ENCODE measurements at regions not wholly inside any gene's neighbourhood (a gene's known extent, or its start where the extent isn't known, plus 50 kb on each side); places are given as distances from the start of the nearest gene placed in this dataset.

DNA sequence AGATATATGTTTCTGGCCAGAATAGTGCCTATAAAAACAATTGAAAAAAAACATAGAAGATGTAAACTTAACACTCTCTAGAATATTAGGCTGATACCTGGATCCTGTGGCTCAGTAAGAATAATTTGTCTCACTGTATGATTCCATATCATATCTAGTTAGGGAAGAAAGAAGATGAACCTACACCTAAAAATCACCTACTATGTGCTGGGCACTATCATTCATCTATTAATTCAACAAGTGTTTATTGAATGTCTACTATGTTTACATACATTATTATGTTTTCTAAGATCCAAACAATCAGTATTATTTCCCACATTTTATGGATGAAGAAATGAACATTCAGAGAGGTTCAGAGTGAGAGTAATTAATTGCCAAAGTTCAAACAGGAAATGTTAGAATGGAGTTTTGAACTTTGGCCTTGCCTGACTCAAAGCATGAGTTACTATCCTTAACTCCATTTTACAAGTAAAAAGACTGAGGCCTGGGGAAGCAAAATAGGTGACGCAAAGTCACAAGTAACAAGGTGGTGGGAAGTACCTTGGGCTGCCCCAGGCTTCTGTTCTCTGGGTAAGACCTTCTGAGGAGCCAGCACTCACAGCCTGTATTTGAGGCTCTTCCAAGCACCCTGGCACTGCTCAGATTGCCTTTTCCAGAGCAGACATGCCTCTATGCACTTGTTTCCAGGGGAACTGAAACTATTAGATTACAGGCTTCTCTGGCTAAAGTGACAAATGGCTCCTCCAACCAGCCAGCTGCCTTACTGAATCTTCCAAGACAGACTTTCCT lies 111.1 kb upstream of the ACSL4 start:
- DNase-seq = no peak

DNA sequence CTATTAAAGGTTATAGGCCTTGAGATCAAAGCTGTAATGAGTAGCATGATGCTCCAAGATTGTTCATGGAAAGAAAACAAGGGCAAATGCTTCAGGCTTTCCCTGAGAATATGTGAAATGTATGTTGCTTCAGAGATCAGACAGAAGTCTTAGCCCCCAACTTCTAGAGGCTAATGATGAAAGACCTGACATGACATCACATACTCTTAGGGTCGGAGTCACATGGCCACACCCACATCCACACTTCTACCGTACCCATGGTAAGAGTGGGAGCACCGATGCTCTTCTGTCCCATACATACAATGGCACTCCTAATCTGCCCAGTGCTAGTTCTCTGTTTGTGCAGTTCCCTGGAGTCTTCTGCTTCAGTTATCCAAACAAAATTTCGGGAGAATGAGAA lies 111.9 kb upstream of the ACSL4 start:
- no peak for DNase-seq

DNA sequence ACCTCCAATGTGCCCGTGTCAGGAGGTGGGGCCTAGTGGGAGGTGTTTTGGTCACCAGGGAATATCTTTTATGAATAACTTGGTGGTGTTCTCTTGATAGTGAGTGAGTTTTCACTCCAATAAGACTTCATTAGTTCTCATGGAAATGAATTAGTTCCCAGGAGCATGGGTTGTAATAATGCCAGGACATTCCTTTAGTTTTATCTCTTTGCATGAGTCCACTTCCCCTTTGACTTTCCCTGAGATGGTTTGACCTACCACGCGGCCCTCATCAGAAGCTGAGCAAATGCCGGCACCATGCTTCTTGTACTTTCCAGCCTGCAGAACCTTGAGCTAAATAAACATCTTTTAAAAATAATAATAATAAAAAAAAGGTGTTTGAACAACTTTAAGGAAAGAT lies 112.9 kb upstream of the ACSL4 start:
- no peak for DNase-seq

DNA sequence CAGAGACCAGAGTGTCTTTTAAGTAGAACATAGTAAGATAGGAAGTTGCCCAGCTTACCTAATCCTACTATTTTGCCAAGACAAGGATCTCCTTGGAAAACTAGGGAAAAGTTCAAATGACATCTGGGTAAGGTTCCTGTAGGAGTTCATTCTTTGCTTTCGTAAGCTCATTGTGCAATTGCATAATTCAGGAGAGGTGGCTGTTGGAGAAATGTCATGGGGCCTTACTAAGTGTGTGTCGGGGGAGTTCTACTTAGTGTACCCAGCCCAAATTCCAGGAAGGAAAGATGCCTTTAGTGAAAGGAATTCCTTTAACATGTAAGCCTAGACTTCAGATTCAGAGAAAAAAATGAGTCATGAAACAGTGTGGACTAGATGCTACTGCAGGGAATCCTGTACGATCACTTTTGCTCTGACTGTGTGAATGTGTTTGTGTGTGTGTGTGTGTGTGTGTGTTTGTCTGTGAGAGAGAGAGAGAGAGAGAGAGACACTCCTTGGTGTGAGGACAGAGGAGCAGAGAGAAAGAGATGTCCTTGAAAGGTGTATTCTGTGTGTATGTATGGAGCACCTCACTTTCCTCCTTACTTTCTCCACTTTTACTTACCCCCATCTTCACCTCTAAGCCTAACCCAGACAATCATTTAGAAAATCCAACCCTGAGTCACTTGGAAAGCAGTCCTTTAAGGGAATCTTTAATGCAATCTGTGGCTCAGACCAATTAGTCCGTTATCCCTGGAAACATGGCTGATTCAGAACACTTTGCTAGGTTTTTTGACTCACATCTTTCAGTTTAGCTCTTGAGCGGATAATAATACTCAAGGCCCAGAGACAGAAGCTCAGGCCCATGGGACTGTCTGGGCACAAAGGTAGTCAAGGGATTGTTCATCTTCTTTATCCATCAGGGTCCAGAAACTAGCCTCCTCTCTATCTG lies 114.5 kb upstream of the ACSL4 start:
- no peak for DNase-seq

DNA sequence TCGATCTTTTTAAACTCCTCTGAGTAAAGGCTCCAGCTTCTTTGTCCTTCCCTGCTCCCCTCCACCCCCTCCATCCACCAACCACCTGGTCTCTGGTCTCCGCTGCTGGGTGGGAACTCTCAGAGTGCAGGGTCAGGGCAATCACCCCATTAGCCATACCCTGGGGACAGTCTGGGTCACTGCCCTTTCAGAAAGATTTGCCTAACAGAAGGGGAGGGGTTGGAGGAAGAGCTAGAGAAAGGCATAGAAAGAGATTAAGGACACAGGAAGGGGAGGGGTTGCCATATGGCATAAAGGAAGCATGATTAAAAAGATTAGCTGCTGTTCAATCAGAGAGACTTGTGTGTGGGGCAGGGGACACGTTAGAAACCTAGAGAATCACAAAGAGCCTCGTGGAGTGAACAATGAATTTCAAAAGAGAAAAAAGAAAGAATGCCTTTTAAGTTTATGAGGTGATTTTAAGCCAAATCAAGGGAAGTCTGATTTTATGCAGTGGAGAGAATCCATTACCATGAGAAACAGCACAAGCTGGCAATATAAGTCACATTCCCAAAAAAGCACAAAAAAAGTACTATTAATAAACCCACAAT lies 115.5 kb upstream of the ACSL4 start:
- DNase-seq = peak; percentile 89

DNA sequence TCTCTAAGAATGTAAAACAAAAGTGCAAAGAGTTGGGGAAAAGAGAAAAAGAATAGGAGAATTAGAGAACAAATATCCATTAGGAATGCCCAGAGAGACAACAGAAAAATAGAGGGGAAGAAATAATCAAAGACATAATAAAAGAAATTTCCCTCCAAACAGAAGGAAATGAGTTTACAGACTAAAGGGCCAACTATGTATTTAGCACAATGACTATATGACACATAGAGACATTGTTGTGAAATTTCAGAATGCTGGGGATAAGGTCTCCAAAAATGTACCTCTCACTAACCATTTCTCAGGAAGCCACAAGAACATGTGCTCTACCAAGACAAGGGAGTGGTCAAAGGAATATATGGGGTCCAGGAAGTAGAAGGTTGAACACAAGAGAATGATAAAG lies 121.0 kb upstream of the ACSL4 start:
- DNase-seq = no peak

DNA sequence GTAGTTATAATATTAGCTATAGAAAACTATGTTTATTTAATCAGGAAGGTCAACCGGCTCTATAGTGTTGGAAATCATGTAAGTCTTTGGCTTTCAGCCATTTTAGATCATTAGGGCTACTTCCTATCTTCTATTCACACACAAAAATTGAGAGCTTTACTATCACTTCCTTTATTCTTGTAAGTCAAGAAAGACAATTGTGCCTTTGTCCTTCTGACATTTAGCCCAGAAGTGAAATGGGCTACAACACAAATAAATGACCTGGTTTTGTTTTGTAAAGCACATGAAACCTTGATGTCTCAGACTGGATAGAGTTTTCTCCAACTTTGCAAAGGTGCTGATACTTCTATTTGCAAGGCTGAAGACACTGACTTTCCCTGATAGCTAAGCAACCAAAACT lies 122.4 kb upstream of the ACSL4 start:
- DNase-seq = no peak

DNA sequence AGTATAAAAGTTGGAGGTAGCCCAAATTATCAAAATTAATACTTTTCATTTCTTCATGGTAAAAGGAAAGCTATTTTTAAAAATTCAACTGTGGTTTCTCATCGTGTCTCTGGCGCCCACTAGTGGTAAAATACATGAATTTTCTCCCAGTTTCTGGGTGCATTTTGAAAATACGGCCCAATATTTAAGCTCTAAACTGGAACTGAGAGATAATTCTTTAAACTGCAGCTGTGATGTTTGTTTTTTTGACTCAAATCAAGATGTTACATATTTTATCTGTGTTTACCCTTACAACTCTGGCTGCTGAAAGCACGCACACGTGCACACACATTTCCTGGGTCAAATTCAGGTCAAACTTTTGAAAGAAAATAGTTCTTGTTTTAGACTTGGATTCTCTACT lies 123.9 kb upstream of the ACSL4 start:
- no peak for DNase-seq

DNA sequence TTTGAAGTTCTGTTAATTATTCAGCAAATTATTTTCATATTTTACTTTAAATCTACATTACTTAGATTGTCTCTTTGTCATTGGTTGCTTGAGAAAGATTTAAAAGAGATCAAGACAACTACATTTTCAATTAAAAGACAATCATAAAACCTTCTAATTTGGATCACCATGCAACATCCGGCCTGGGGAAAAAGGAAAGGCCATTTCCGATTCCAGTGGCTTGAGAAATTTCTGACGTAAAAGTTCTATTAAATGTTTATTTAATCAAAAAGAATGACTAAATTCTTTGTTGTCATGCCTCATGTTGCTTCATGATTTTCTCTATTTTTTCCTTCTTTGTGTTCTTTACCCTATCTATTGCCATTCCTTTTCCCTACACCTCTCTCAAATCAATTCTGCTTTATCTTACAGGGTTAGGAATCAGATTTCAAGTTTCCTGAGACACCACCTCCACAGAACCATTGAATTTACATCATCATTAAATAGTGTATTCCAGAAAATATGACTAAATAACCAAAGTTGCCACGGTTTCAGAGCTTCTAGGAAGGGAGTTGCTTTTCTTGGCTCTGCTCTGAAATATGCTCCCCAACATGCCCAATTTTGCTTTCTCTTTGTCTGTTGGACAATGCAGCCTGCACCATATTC lies 124.6 kb upstream of the ACSL4 start:
- no peak for DNase-seq

DNA sequence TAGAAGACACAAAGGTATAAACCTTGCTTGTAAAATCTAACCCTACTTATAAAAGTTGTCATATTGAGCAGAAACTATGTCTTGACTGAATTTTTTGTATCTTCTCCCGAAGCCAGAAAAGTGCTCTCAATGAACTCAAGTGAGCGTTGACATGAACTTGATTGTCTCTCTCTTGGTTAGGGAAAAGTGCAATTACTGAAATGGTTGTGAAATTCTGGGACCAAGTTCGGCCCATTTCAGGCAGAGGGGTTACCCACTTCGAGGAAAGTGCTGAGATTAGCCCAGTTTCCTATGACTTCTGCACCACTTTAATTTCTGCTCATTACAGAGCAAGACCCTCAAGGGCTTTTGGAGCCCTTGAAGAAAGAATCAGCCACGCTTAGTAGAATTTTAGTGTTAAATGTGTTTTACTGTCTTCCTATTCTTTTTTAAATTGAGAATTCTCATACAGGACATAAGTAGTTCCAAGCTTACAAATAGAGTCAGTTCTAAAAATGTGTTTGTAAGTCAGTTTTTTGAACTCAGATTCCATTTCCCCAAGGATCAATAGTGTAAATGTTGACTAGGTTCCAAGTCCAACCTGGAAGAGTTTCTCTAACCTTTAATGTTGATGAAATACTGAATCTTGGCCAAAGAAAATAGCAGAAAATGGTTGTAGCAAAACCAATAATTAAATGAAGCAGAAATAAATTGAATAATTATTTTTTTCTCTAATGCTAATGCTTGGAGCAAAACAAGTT lies 125.7 kb upstream of the ACSL4 start:
- DNase-seq = no peak

DNA sequence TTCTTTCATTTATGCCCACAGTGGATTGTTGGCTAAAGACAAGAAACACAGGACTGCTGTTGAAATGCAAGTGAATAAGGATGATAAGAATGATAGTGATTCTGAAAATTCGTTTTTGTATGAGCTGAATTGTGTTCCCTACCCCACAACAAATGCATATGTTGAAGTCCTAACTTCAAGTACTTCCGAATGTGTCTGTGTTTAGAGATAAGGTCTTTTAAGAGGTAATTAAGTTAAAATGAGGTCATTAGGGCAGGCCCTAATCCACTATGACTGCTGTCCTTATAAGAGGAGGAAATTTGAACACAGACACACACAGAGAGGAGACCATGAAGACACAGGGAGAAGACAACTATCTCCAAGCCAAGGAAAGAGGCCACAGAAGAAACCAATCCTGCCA lies 126.6 kb upstream of the ACSL4 start:
- DNase-seq = no peak

DNA sequence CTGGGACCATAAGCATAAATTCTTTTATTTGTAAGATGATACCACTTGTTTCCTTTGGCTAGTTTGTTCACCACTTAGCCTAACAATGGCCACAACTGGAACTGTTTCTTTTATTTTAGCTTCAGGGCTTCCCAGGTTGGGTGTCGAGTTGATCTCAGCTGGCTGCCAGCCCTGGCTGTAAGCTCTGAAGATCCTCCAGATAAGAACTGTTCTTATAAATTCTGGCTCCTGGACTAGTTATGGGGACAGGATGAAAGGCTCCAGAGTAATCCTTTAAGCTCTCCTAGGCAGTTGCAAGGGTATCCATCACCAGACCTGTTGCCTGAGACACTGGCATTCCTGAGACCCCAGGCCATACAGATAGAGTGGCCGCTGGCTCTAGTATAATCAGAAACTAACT lies 129.4 kb upstream of the ACSL4 start:
- DNase-seq = no peak

DNA sequence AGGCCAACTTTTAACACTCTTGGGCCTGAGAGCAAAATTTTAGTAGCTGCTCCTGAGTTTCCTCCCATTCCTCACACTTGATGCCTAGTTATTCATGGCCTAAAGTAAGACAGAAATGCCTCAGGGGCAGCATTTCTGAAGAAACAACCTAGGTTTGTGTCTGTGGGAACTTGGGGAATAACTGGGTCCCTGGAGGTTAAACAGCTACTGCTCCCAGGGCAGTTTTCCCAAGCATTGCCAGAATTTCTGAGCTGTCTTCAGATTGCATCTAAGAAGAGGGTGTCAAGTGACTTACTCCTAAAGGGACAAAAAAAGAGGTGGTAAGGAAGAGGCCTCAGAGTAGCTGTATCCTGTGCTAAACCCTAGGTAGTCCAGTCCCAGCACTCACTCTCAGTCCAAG lies 130.8 kb upstream of the ACSL4 start:
- DNase-seq = no peak

DNA sequence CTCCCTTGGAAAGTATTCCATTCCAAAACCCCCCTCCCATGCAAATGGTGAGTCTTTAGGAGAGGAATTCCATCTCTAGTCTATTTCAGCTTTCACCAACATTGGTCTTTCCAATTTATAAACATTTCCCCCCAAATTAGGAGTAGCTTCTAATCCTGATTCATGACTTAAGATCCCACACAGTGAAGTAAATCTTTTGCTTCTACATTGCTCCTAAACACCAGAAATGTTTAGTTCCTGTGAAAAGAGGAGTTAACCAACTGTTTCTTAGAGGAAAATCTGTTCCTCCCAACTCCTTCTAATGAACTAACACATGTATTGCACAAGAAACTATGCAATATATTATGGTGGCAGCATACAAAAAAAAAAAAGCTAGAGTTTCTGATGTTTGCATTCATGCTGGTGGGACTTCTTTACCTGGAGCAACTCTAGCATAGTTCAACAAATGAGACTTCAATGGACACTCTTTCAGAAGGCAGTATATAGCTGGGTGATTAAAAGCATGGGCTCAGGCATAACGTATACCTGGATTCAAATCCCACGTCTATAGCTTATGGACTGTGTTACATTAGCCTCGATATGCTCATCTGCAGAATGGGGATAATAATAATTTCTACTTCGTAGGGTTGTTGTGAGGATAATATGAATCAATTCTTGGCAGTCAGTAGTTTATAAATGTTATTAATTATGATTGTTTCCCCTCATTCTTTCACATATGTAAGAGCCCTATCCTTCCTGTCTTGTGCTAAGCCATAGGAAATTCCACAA lies 131.6 kb upstream of the TMEM164 start:
- no peak for DNase-seq

DNA sequence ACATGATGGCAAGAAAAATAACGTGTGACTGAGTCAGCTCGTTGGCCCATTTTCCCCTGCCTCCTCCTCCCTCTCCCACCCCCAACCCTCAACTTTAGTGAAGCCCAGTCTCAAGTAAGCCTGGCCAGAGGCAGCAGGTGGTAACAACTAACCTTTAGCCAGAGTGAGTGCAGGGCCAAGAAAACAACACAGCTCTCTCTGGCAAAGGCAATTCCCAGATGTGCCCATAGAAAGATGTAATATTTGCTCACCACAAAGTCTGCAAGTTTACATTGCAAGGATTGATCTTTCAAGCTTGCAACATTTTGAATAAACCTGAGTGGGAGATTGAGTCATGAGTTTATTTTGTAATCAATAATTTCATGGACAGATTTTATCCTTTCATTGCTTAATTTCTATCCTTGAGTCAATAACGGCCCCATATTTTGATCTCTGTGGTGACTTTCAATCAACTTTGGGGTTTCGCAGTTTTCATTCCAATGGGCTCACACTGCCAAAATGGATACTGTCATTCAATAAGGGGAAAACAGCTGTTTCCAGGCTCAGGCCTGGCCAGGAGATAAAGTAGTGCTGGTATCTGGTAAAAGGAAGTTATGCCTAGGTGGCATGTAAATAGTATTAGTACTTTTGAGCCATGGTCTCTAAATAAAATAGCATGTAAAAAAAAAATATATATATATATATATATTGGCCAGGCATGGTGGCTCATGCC lies 130.7 kb upstream of the TMEM164 start:
- DNase-seq = no peak

DNA sequence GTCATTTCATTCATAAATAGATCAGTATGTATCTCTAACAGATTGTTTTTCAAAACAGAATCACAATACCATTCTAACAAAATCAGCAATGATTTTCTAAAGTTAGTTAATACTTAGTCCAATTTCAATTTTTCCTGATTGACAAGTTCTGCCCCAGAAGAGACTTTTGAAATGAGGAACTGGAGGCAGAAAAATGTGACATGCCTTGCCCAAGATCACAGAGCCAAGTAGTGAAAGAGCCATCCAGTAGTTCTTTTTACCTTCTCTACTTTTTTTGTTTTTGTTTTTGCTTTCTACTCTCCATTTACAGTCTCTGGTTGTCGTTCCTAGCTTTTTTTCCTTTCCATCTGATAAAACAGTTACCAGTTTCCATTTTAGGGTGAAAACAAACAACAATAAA lies 129.3 kb upstream of the TMEM164 start:
- no peak for DNase-seq

DNA sequence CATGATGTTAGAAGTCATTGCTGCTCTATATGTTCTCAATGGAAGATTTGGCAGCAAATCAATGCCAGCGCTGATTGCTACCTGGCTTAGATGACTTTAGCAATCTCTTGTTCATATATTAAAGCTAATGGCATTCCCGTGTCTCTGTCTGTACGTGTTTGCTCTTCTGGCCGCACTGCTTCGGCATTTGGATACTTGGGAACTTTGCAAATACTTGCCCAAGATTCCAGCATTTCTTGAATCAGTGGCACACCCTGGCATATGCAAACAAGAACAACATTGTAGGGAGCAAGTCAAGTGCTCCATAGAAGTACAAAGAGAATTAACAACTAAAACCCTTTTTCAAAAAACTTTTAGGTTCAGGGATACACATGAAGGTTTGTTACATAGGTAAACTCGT lies 128.9 kb upstream of the TMEM164 start:
- DNase-seq = no peak

DNA sequence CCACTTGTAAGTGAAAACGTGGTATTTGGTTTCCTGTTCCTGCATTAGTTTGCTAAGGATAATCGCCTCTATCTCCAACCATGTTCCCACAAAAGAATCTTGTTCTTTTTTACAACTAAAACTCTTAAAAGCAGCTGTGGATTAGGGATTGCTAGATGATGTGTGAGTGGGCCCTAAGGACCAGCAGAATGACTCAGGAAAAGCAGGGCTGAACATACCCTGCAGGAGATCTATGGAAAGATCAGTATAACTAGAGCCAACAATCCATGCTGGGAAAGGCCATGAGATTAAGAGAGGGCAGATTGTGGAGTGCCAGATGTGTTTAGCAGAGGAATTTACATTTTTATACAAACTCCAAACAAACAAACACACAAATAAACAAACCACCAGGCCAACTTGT lies 128.4 kb upstream of the TMEM164 start:
- no peak for DNase-seq

DNA sequence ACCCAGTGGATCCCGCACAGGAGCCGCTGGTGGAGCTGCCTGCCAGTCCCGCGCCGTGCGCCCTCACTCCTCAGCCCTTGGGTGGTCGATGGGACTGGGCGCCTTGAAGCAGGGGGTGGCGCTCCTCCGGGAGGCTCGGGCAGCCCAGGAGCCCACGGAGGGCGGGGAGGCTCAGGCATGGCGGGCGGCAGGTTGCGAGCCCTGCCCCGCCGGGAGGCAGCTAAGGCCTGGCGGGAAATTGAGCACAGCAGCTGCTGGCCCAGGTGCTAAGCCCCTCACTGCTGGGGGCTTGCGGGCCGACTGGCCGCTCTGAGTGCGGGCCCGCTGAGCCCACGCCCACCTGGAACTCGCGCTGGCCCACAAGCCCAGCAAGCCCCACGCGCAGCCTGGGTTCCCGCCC lies 127.1 kb upstream of the TMEM164 start:
- no peak for DNase-seq

DNA sequence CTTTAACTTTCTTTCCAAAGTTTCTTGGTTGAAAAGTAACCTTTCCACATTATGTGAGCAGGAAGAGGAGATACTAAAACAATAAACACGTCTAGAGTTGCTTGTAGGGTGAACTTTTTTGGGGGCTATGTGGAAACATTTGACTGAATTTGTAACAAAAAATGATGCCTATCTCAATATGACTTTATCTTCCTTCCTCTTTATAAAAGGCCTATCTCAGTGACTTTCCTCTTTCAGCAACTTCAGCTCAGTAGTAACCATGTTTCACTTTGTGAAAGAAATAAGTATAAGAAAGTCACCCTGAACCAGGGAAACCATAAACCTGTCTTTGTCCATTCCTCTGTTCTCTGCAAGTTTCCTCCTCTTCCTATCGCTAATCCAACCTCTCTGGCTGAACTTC lies 124.7 kb upstream of the TMEM164 start:
- DNase-seq = no peak

DNA sequence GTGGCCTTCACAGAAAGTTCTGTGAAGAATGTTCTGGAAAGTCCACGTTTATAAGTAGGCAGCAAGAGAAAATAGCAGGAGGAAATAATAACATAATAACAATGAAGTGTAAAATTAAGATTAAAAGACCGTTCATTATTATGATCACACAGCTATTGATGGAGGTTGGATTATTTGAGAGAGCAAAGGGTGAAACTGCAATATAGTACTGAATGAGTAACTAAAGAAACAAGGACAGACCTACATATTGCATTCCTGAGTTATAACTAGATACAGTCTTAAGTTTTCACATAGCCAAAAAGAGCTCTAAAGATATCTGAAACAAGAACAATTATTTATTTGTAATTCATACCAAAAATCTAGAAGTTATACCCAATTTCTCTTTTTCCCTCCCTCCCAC lies 122.9 kb upstream of the TMEM164 start:
- no peak for DNase-seq

Data from NCI-H524 treated with DMSO at 0.1 percent for 48 hours (cell line).